SHP77 (cell line): ENCODE measurements at regions not wholly inside any gene's neighbourhood (a gene's known extent, or its start where the extent isn't known, plus 50 kb on each side); places are given as distances from the start of the nearest gene placed in this dataset.
"Not testable (repeated sequence)": the region's sequence is repeated elsewhere in the genome, so short reads cannot be mapped to it uniquely, and the experiment has no call there.

Experiments used
- DNase-seq, 2 experiments: peaks; one replicate each; lab custom pipeline; 2025; lab: John Stamatoyannopoulos, UW

DNA sequence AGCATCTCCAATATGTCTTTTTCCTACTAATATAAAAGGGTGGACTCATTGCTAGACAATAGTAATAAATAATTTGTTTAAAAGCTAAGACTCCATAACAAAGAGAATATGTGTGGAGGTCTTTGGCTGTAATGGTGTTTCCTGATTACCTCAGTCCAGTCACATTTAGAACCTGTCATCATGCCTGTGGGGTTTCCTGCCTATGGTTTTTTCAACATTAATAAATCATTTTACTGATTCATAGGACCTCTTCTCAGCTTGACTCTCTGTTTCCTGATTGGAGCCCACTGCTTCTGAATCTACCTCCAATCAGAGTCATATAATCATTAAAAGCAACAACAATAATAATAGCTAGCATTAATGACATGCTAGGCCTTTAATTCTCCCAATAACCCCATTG, 52.4 kb upstream of the GNAI1 start:
- DNase-seq, result no peak

DNA sequence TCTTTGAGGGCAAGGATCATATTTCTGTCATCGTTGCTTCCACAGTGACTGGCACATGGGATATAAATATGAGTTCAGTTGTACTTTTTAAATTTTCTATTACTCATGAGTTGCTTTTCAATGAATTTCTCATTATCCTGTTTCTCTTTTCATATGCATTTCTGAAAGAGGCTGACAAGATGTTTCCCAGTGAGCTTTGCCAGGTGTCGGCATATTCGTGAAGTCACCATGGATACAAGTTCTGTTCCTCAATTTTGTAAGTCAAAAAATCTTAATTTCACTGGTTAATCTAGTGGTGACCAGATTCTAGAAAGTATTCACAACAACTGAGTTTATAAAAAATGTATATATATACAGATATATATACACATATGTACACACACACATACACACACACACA, 55.7 kb upstream of the GNAI1 start:
- DNase-seq, result no peak

DNA sequence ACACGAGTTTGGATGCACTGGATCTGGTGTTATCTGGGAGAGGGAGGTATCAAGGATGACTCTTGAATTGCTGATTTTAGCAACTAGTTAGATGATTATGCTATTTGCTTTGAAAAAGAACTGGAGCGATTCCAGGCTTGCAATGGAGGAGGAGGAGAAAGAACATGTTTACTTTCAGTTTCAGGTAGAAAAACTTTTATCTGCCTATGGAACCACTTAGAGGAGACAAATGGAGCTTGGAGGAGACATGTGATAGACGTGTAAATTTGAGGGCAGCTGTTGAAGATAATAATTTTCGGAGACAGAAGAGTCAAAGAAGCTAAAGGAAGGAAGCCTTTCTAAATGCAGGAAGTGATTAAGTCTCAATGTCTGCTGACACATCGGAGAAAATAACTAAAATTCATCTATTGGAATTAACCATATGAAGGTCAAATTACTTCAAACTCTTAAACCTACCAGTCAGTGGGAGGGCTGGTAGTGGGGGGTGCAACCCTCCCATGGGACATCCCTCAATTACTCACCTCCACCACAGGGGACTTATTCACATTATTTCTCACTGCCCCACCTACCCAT, 56.4 kb upstream of the GNAI1 start:
- DNase-seq, result no peak

DNA sequence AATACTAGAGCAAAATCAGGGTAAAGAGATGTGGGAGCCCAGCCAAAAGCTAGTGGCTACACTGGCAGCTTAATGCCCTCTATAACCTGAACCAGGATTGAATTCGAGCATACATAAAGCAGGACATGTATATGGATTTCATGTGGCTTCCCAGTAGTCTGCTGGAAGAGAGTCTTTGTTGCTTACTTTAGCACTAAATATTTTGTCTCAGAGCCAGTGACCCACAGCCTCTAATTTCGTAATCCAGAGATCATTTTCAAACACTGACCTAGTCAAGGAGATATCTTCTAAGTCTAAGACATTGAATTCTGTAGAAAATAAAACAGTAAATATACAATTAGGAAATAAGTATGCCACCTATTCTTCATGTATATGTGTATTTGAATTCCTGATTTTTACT, 64.2 kb upstream of the GNAI1 start:
- no peak for DNase-seq

DNA sequence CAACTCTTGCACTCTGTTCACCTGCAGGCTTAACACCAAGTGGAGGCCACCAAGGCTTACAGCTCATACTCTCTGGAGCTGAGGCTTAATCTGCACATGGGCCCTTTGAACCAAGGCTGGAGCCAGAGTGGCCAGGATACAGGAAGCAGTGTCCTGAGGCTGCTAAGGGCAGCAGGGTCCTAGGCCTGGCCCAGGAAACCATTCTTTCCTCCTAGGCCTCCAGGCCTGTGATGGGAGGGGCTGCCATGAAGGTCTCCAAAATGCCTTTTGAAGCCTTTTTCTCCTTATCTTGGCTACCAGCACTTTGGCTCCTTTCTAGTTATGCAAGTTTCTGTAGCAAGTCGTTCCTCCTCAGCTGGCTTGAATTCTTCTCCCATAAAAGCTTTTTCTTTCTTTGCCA, 68.0 kb upstream of the GNAI1 start:
- no peak for DNase-seq

DNA sequence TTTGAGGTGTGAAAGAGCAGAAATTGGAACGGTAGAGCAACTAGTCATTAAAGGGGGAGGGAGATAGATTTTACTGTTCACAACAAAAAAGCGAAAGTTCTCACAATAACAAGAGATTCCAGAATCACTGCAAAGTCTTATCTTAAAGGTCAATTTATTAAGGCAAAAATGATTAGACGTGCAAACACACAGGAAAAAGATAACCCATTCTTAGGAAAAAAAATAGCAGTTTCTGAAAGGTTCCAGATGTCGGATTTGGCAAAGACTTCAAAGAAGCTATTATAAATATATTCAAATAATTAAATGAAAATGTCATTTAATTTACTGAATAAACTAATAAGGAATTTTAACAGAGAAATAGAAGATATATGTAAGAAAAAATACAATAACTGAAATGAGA, 70.8 kb upstream of the GNAI1 start:
- DNase-seq, result no peak

DNA sequence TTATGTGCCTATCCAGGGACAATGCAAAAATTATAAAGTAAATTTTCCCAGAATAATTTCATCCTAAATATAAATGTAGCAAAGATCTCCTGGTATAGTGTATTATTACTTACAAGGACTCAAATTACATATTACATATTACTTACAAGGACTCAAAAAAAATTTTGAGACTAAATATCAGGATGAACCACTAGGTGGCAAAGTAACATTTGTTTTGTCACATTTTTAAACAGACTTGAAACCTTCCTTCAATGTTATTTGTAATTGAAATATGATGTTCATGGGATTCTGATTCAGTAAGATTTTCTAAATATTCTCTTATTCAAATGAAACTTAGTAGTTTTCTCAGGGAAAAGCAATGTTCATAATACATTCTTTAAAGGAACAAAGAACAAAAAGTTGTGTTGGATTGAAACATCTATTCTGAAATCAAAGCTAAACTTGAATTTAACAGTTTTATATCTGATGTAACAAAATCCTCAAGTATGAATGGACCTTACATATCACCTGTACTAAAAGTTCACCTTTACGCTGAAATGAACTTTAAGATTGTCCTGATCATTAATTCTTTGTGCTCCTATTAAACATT, 74.3 kb upstream of the GNAI1 start:
- peak; percentile 15 to 49 for DNase-seq

DNA sequence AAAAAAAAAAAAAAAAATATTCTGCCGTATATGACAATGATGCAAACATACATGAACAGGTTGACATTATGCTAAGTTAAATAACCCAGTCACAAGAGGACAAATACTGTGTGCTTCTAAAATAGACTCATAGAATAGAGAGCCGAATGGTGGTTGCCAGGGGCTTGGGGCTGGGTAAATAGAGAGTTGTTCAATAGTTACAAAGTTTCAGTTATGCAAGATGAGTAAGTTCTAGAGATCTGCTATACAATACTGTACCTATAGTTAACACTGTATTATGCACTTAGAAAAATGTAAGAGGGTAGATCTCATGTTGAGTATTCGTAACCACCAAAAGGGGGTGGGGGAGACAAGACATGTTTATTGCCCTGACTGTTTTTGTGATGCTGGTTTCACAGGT, 77.1 kb upstream of the GNAI1 start:
- DNase-seq, result no peak

DNA sequence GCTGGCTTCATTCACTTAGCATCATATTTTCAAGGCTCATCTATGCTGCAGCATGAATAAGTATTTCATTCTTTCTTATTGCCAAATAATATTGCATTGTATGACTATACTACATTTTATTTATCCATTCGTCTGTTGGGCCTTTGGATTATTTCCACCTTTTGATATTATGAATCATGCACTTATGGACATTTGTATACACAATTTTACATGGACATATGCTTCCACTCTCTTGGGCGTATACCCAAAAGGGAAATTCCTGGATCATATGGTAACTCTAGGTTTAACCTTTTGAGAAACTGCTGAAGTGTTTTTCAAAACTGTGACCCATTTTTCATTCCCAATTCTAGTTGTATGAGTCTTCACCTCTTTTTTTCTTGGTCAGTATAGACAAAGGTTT, 80.3 kb upstream of the GNAI1 start:
- DNase-seq, result no peak

DNA sequence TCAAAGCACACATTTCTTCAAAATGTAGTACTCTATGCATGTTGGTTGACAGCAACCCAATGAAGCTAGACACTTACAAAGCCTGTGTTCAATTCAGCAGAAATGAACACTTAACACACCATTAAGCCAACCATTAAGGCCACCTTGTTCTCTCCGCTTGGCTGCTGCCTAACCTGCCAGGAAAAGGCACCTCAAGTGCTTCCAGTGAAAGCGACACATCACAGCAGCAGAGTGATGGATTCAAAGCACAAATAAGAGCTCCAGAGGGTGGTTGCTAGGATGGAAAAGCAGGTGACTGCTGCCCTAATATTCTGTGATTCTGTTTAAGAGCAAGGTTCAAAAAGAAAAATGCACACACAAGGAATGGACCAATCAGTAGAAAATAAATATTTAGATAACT, 81.5 kb upstream of the GNAI1 start:
- peak; percentile 55 to 61 for DNase-seq

DNA sequence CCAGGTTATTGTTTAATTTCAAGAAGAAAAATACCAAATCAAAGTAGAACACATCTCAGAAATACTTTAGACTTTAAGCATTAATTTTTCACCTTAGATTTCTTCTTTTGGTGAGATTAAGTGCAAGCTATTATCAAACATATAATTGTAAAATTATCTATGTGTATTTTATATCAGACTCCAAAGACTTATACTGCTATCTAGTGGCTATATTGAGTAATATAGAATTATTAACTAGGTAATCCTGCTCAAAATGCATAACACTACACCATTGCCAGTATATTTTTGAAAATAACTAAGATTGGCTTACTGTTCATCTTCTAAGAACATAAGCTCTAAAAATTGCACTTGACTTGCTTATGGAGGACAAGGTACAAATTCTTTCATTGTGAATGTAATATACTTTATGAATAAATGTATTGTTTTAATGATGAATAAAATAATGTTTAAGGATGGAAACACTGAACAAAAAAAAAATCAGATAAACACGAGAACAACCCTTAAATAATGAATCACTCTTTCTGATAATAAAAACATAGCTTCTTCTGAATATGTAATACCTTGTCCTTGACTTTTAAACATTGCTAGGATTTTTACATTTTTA, 86.7 kb upstream of the GNAI1 start:
- no peak for DNase-seq

DNA sequence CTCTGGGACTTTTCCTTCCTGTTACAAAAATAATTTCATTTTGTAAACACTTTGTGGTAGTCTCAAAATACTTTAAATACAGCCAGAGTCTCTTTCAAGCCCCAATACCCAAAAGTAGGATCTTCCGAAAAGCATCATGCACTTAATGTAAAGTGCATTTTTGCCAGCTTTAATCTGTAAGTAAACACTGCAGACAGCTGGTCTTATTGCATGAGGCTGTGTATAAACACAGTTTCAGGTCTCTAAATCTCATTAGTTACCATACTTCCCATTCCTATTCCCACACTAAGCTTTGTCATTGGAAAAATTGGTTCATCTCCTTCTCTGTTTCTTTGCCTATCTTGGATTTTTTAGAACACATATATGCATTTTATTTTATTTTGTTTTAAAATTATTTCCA, 87.6 kb upstream of the GNAI1 start:
- peak; percentile 40 to 44 for DNase-seq

DNA sequence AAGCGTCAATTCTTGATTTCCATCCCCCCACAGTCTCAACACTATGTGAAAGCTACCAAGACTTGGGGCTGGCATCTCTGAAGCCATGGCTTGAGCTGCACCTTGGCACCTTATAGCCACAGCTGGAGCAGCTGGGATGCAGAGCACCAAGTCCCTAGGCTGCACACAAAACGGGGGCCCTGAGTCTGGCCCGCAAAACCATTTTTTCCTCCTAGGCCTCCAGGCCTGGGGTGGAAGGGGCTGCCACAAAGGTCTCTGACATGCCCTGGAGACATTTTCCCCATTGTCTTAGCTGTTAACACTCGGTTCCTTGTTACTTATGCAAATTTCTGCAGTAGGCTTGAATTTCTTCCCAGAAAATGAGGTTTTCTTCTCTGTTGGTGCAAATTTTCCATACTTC, 89.8 kb upstream of the GNAI1 start:
- no peak for DNase-seq

DNA sequence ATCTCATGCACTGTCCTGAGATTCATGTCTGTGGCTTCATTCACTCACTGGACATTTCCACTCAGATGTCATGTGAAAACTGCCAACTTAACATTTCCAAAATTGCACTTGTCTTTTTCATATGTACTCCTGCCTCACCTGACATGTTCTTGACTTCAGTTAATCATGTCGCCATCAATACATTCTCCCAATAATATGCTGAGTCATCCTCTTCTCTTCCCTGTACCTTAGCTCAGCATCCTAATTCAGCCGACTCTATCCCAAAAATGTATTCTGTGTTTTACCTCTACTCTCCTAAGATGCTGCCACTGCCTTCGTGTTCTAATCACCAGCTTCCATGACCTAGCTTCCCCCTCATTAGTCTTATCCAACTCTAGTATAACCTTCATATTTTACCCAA, 93.9 kb upstream of the GNAI1 start:
- DNase-seq, result no peak

DNA sequence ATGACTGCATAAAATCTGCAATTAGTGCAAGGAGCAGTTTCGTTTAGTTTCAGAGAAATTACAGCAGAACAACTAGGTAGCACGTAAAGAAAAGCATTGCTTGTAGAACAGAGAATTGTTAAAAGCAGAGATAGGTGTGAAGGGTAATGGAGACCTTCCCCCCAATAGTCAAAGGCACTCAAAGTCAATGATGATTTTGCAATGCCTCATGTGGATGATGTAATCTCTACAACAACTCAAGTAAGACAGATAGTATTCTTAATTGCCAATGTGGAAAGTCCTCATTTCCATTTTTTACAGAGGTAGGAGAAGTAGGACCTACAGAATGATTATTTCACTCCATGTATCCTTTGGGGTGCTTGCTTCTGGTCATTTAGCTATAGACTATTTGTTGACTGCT, 94.3 kb upstream of the GNAI1 start:
- DNase-seq, result no peak

DNA sequence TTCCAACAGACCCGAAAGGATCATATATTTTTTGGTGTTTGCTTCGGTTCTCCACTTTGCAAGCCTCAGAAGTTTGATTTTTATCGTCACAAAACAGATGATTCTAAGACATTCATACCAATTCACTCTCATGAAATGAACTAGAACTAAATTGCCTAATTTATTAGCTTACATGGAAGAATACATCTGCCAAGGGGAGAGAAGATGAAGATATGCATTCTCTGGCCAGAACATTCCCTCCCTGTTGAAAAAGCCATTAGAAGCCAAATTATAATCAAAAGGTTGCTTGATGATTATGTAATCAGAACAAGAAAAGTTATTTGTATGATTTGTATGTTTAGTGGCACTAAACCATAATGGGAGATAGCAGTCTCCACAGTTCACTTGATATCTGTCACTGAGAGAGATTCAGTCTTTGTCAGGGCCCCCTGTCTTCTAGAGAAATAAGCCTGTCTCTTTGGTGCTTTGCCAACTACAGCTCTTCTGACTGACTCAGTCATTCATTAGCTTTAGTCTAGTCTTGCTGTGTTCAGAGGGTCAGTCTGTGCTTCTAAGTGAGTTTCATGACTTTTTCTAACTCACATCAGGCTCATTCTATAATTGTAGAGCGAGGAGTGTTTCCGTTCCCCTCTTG, 95.3 kb upstream of the GNAI1 start:
- no peak for DNase-seq

DNA sequence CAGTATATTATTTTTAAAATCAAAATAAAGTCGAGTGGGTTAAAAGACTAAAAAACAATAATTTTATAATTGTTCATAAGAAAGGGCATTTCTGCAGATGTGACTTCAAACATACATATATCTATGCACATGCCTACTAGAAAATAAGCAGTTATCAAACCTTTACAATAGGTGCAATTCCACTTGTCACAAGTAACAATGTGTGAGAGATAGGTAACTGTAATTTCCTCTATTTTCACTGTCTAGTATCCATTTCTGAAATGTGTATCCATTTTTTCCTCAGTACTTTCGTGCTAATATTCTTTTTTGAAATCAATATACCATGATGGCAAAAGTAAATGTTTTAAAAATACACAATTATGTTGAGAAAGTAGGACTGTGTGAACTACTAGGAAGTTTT, 96.9 kb upstream of the GNAI1 start:
- no peak for DNase-seq

DNA sequence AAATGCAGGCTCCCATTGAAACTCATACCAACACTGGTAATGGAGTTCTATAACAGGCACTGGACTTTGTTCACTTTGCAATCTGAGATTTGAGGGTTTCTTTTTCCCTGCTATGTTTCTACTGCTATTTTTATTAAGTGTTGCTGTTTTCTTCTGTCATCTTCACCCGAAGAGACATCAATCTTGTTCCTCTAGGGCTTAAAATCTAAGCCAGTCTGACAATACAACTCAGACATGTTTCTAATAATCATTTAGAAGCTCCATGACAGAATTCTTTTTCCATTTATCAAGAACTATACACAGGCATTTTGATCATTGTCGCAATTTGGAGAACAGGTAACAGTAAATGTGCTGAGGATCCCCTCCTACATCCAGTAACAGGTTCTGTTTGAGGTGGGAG, 98.5 kb upstream of the GNAI1 start:
- DNase-seq, result no peak

DNA sequence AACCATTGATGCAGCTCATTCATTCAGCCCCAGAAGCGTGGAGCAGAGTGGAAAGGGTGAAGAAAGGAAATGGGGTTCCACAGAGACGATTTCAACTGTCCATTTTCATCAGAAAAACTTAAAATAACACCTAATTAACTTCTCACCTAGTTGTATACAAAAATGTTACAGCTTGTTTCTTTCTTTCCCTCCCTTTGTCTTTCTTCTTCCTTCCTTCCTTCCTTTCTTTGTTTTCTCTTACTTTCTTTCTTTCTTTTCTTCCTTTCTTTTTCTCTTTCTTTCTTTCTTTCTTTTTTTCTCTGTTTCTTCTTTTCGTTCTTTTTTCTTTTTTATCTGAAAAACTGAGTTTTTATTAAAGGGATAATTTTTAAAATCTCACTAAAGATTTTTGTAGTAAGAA, 105.9 kb upstream of the GNAI1 start:
- DNase-seq, result no peak

DNA sequence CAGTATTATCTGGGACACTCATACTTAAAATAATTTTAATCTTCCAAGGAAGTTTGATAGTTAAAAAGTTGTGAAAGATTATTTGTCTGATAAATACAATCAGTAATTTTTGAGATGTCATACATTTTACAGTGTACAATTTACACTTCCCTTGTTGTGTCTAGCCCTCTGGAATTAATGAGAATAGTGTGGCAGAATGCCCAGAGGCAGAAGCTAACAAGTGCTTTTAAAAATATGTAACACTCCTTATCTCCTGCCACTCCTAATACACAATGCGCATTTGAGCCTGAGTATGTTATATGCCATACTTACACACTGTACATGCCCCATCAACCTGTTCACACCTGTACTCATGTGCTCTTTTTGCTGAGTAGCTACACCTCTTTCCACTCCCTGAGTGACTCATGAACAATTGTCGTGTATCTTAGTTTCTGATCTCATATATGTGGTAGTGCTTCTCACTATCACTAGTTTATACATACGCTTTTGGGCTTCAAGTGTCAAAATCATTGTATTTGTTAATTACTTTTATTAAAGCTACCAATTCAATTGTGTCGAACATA, 106.9 kb upstream of the GNAI1 start:
- DNase-seq, result no peak

DNA sequence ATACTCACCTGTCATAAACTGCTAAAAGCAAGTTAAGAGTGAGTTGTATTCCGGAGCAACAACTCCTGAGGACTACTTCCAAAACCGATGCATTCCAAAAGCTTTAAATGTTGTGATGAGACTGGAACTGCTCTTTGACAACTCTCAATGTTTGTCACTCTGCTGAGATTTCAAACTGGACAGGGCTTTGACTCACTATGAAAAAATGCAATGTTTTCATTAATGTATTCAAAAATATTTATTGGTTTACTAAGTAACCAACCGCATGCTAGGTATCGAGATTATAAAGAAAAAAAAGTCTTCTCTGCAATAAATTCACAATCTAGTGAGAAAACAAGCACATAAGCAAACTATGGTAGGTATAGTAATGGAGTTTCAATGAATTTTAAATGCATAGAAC, 107.9 kb upstream of the GNAI1 start:
- DNase-seq, result no peak

DNA sequence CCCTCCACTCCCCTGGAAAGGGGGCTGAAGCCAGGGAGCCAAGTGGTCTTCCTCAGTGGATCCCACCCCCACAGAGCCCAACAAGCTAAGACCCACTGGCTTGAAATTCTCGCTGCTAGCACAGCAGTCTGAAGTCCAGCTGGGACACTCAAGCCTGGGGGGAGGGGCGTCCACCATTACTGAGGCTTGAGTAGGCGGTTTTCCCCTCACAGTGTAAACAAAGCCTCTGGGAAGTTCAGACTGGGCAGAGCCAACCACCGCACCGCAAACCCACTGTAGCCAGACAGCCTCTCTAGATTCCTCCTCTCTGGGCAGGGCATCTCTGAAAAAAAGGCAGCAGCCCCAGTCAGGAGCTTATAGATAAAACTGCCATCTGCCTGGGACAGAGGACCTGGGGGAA, 114.4 kb upstream of the GNAI1 start:
- DNase-seq, result not testable (repeated sequence)

DNA sequence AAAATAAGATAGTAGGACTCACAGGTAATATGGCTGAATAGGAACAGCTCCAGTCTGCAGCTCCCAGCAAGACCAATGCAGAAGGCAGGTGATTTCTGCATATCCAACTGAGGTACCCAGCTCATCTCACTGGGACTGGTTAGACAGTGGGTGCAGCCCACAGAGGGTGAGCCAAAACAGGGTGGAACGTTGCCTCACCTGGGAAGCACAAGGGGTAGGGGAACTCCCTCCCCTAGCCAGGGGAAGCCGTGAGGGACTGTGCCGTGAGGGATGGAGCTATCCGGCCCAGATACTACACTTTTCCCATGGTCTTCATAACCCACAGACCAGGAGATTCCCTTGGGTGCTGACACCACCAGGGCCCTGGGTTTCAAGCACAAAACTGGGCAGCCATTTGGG, 114.8 kb upstream of the GNAI1 start:
- DNase-seq, result not testable (repeated sequence)
